HG02623 (cell line): ENCODE measurements at regions not wholly inside any gene's neighbourhood (a gene's known extent, or its start where the extent isn't known, plus 50 kb on each side); places are given as distances from the start of the nearest gene placed in this dataset.
"Not testable (repeated sequence)": the region's sequence is repeated elsewhere in the genome, so short reads cannot be mapped to it uniquely, and the experiment has no call there.

Experiments
- ATAC-seq: cut with Tn5 transposase; IDR thresholded peaks from one replicate; pipeline ENCODE4 v1.9.1; 2021; ENCODE audit warnings: moderate library complexity; ENCODE audit not compliant: unreplicated experiment

DNA sequence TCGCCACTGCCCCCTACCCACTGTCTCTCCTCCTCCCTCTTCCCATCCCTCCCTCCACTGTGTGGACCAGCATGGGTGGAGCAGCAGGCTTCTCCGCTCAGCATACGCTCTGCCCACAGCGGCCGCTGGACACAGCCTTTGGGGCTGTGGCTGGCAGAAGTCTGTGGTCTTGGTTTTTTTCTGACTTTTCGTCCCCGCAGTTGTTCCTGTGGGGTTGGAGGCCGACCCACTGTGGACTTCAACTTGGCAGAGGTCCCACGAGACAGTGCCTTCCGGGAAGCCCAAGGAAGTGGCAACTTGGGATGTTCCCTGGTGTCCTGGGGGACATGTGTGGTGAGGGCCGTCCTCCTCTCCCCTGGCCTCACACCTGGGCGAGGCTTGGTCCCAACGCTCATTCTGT is 162.5 kb upstream of the C1orf174 start:
- ATAC-seq = no peak

DNA sequence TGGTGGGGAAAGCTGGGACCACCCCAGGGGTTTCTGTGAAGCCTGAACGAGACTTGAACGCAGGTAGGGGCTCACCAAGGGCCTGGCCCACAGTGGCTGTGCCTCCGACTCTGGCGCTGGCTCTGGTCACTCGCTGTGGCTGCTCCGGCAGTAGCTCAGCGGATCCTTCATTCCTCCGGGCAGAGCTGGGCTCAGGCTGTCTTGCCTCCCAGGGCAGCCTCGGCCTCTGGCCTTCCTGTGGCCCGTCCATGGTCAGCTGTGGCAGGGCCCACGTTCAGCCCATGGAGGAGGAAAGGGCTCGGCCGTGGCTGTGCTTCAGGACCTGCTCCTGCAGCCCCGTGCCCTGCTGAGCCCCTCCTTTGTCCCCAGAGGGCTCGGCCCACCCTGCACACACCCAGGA is 162.9 kb upstream of the C1orf174 start:
- ATAC-seq = no peak

DNA sequence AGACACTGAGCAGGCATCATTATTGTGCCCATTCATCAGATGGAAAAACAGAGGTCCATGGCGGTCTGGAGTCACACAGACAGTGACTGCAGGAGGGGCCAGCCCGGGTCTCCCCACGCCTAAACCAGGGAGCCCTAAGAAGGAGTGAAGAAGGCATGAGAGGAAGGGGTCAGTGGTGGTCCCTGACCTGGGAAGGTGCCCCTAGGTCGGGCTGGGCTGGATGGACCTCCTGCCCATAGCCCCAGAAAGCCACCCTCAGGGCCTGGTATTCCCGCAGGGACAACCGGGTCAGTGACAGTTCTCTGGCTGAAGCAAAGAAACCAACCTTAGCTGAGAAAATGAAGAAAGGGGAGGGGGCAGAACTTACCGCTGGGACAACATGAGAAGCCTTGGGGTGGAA is 163.4 kb upstream of the C1orf174 start:
- no peak for ATAC-seq

DNA sequence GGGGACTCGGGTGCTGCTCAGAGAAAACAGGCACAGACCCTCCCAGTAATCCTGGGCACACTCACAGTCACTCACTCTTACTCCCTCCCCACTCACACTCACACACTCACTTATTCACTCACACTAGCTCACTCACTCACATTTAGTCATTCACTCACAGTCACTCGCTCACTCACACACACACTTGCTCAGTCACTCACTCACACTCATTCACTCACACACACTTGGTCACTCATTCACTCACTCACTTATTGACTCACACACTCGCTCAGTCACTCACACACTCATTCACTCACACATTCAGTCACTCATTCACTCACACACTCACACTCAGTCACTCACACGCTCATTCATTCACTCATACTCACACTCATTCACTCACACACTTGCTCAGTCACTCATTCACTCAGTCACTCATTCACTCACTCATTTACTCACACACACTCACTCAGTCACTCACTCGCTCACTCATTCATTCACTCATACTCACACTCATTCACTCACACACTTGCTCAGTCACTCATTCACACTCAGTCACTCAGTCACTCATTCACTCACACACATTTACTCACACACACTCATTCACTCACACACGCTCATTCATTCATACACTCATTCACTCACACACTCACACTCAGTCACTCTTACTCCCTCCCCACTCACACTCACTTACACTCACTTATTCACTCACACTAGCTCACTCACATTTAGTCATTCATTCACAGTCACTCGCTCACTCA is 164.2 kb upstream of the C1orf174 start:
- no peak for ATAC-seq

DNA sequence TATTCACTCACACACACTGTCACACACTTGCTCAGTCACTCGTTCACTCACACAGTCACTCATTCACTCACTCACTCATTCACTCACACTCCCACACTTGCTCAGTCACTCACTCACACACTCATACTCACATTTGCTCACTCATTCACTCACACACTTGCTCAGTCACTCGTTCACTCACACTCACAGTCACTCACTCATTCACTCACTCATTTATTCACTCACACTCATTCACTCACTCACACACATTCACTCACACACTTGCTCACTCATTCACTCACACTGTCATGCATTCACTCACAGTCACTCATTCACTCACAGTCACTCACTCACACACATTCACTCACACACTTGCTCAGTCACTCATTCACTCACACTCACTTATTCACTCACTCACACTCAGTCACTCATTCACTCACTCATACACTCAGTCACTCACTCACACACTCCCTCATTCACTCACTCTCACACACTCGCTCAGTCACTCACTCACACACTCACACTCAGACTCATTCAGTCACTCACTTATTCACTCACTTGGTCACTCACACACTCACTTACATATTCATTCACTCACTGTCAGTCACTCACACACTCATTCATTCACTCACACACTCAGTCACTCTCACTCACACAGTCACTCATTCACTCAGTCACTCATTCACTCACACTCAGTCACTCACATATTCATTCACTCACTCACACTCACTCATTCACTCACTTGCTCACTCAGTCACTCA is 167.0 kb upstream of the C1orf174 start:
- no peak for ATAC-seq

DNA sequence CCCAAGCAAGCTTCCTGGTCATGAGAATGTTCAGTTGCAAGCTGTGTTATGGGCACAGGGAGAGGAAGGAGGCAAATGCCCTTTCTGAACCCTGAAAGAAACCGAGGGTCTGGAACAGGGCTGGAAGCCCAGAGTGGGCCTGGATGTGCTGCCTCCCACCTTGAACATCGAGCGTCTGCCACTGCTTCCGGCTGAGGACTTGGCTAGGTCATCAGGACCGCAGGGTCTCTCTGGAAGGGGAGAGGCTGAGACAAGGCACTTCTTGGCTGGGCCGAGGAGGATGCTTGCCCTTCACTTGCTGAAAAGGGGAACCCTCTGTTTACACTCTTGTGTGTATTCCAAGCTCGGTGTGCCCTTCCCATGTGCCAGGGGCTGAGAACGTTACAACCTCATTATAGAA is 168.0 kb upstream of the C1orf174 start:
- no peak for ATAC-seq

DNA sequence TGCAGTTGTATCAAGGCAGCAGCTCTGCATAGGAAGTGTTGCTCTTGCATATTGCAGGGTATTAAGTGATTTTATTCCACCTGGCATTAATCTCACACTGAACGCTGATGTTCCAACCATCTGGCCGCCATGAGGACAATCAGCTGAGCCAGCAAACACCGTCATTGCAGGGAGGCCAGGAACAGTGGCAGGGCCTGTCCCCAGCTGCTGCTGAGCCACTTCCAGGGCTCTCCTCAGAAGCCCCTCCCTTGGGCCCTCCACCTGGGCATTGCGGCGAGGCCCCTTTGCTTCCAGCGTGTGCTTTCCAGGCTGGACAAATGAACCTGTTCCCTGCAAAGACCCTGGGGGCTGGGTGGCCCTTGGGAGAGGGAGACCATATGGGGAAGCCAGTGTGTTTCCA is 171.6 kb upstream of the C1orf174 start:
- no peak for ATAC-seq

DNA sequence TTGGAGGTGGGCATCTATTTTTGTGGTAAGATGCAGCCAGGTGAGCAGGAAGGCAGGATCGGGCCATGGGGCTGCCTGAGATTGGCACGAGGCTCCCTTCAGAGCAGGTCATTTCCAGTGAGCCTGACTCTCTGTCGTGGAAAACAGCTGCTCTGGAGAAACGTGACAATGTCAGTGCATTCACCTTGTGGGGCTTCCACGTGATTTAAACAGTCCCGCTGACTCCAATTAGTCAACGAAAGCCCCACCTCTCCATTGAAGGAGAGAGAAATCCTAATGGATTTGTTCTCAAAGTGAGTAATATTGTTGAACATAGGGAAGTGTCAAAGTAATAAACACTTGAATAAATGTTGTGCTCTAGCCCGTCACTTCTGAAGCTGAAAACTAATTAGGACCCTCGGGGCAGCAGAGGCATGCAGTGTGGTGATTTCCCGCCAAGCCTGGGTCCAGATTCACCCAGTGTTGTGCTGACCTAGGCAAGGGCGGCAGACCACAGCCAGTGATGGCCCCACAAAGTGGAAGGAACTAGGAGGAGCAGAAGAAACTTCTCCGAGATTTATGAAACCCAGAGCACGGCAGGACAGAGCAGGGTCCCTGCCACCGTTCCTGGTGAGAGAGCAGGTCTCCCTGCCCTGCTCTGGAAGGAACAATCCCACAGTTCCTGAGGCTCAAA is 172.5 kb upstream of the C1orf174 start:
- no peak for ATAC-seq

DNA sequence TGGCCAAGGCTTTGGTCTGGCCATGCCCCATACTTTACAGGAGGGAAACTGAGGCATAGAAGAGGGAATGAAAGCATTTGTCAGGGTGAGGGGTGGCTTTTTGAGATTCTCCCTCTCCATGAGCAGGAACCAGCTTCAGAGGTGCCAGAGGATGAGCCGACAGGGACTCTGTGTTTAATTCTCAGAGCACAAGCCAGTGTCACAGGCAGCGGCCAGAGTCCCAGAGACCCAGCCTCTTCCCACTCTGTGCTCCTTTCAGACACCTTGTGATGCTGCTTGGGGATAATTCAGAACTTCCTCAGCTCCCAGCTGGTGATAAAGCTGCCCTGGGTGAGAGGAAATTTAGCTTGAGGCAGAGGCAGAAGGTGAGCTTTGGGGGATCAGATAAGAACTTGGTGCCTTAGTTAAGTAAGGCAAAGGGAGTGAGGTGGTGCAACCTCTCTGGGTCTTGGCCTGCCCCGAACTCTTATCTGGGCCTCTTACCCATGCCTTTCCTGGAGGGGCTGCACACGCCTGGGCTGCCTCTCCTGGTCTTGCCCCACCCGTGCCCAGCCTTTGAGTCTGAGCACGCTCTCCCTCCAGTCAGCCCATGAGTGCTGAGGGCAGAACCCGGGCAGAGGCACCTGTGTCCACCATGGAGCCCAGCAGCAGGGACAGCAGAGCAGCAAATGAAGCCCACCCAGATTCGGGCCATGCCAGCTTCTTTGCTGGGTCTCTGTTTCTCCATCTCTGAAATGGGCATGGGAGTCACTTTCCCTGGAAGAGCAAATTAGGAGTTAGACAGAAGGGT is 175.6 kb upstream of the C1orf174 start:
- no peak for ATAC-seq

DNA sequence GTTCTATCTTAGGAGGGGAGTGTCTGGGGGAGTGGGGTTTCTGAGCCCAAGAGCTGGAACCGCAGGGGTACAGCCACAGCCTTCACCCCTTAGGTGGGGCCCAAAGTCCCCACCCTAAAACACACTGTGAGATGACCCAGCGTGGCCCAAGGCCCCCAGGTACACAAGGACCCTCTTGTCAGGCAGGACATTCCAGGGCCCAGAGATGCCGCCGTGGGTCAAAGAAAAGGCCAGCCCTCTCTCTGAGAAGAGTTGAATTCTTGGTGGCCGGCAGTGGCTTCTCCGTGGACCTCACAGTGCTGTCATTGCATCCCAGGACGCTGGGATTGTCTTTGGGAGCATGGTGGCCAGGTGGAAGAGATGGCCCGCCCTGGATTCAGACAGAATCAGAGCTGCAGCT is 176.3 kb upstream of the C1orf174 start:
- no peak for ATAC-seq

DNA sequence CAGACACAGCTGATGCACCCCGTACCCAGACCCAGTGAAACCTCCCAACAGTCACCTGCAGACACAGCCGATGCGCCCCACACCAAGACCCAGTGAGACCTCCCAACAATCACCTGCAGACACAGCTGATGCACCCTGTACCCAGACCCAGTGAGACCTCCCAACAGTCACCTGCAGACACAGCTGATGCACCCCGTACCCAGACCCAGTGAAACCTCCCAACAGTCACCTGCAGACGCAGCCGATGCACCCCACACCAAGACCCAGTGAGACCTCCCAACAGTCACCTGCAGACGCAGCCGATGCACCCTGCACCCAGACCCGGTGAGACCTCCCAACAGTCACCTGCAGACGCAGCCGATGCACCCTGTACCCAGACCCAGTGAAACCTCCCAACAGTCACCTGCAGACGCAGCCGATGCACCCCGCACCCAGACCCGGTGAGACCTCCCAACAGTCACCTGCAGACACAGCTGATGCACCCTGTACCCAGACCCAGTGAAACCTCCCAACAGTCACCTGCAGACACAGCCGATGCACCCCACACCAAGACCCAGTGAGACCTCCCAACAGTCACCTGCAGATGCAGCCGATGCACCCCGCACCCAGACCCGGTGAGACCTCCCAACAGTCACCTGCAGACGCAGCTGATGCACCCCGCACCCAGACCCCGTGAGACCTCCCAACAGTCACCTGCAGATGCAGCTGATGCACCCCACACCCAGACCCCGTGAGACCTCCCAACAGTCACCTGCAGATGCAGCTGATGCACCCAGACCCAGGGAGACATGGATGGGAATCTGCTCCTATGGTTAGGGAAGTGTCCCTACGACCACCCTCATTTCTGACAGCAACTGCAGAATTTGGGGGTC is 178.3 kb upstream of the C1orf174 start:
- not testable (repeated sequence) for ATAC-seq

DNA sequence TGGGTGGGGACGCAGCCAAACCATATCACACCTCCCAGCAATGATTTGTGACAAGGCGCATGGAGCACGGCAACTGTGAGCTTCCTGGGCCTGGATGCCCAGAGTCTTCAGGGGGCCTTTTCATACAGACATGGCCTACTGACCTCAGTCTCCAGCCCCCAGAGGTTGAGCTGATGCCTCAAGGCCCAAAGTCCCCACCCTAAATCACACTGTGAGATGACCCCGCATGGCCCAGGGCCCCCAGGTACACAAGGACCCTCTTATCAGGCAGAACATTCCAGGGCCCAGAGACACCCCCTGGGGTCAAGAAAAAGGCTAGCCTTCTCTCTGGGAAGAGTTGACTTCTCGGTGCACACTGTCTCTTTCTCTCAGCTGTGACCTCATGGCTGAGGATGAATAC is 179.7 kb upstream of the C1orf174 start:
- ATAC-seq = no peak

DNA sequence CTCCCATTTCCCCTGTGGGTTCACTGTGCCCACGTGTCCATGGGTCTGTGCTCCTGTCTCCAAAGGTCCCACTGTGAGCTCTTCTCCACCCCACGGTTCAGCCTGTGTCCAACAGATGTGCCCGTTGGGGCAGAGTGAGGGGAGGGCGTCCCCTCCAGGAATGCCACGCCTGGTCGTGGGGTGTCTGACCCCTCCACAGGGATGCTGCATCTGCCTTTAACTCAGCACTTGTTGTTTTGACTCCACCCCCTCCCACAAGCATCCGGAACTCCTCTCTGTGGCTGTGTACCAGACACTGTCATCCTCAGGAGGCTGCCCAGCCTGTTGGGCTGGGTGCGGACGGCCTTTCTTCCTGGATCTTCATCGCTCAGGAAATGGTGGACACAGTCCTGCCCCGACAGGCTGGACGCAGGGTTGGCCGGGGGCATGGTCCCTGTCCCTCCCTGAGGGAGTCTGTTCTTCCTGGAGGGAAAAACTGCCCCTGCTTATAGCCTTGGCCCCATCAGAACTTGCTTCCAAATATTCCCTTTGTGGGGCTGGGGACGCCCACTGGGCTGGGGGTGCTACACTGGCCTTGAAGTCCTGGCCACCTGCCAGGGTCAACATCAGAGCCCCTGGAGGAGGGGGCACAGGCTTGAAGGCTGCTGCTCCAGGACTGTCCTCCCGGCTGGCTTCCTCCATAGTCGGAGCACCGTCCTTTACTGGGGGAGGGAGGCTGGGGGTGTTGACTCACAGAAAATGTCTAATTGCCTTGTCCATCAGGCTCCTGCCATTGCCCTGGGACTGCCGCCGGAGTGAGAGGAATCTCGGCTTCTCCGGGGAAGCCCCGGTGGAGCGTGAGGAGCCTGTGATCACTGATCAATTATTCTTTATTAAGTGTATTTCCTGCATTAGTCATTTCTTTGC is 182.0 kb upstream of the C1orf174 start:
- no peak for ATAC-seq

DNA sequence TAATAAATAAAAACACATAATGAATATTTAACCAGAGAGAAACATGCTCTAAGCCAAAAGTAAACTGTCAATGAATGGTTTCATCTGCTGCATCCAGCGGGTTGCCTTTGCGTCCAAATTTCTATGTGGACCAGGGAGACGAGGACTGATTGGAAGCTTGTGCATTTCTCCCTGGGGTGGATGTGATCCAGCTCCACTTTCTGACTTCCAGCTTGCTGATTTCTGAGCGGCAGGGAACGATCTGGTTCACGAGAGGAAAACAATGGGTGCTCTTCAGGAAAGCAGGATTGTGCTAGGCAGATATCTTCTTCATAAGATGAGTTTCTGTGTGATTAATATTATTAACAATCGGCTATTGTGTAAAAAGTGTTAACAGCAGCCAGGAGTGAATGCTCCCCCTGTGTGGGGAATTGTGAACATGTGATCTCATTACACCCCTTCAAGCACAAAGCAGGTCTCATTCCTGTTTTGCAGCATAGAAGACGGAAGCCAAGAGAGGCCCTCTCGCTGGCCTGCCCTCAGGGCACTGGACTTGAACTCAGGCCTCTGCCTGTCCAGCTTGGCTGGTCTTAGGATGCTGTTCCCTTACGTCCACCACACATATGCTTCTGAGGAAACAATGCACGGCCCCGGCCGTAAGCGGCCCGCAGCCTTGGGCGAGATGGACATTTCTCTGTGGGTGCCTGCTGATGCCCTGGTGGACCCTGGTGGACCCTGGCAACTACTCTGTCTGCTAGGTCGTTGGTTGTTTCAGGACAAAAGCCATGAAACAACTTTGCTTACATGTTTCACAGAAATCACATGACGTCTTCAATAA is 183.4 kb upstream of the C1orf174 start:
- no peak for ATAC-seq

DNA sequence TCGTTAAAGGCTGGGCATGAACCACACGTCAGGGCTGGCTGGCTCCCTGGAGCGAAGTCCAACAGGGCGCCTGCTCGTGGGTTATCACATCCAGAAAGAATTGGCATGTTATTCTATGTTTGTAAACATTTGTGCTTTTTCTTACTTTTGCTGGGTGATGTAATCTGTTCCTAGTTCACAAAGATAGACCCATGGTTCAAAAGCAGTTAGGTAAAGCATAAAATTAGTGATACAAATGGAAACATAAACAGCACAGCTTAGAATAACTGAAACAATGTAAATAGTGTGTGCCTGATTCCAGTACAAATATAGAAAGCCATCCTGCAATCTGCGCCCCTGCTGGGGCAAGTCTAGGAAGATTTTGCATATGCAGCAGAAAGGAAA is 184.0 kb upstream of the C1orf174 start:
- ATAC-seq = no peak

DNA sequence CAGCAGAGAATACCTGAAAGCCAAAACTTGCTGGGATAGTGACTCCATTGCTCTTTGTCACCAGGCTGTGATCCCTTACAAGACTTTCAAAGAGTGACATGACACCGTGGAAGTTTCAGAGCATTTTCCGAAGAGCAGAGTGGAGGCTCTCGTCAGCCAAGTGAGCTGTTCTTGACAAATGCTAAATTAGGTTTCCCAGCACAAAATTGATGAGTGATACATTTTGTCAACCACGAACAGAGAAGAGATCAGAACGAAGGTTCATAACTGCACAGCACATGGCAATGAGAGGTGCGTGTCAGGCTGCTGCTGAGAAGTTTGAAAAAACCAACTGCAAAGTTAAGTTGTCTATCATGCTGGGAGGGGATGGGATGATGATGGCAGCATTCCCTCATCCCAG is 184.4 kb upstream of the C1orf174 start:
- no peak for ATAC-seq

DNA sequence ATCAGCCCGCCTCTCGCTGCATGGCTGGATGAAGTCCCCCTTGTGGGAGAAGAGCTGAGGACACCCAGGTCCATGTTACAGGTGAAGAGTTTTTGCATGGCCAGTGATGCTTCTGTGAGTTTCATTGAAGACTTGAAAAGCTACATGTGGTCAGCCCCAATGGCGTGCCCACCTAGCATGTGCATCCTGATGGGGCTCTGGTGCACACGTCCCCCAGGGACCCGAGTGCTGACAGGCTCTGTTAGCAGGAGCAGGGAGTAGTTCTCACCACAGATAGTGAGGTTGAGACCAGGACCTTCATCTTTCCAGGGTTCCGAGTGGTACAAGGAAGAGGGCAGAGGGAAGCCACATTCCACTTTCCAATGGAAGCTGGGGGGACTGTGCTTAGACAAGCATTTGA is 184.8 kb upstream of the C1orf174 start:
- no peak for ATAC-seq

DNA sequence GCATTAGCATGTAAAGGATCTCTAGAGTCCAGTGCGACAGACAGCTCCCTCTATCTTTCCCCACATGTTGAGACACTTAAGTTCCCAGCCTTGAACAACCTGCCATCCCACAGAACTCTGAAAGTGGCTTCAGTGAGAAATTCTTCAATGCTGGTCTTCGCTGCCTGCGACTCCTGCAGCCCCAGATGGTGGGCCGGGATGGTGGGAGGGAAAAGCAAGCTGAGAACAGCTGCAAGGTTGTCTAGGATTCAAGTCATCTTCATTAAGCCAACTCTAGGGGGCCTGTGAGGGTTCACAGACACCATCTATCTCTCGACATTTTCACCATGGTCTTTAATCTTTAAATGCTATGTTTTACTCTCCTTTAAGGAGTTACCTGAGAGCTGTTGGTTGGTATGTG is 185.5 kb upstream of the C1orf174 start:
- ATAC-seq = no peak
